Ishikawa (cell line): ENCODE measurements at regions not wholly inside any gene's neighbourhood (a gene's known extent, or its start where the extent isn't known, plus 50 kb on each side); places are given as distances from the start of the nearest gene placed in this dataset.

Experiments
- CEBPB ChIP-seq: IDR thresholded peaks from 2 replicates; pipeline ENCODE4 v1.6.1; 2012
- CREB1 ChIP-seq: IDR thresholded peaks from 2 replicates; pipeline ENCODE4 v1.6.1; 2012; ENCODE audit warnings: low read depth
- EGR1 ChIP-seq: IDR thresholded peaks from 2 replicates; pipeline ENCODE4 v1.6.1; 2012
- EP300 ChIP-seq: IDR thresholded peaks from 2 replicates; pipeline ENCODE4 v1.6.1; 2012; ENCODE audit warnings: borderline replicate concordance
- FOXM1 ChIP-seq: IDR thresholded peaks from 2 replicates; pipeline ENCODE4 v1.6.1; 2012; ENCODE audit warnings: low read depth, borderline replicate concordance
- TAF1 ChIP-seq: IDR thresholded peaks from 2 replicates; pipeline ENCODE4 v1.6.1; 2012; ENCODE audit warnings: low read depth, mild to moderate bottlenecking
- TCF12 ChIP-seq: IDR thresholded peaks from 2 replicates; pipeline ENCODE4 v1.6.1; 2012; ENCODE audit warnings: low read depth
- TEAD4 ChIP-seq: IDR thresholded peaks from 2 replicates; pipeline ENCODE4 v1.6.1; 2012
- YY1 ChIP-seq: IDR thresholded peaks from 2 replicates; pipeline ENCODE4 v1.6.1; 2012; ENCODE audit warnings: low read depth
- ZBTB7A ChIP-seq: IDR thresholded peaks from 2 replicates; pipeline ENCODE4 v1.6.1; 2012; ENCODE audit warnings: low read depth
- TF ChIP-seq, protein P1 (sequence below): IDR thresholded peaks from 2 replicates; pipeline ENCODE4 v1.6.1; 2012; ENCODE audit warnings: low read depth, mild to moderate bottlenecking
- TF ChIP-seq, protein P2 (sequence below): IDR thresholded peaks from 2 replicates; pipeline ENCODE4 v1.6.1; 2012
- TF ChIP-seq, protein P3 (sequence below): IDR thresholded peaks from 2 replicates; pipeline ENCODE4 v1.6.1; 2012

DNA sequence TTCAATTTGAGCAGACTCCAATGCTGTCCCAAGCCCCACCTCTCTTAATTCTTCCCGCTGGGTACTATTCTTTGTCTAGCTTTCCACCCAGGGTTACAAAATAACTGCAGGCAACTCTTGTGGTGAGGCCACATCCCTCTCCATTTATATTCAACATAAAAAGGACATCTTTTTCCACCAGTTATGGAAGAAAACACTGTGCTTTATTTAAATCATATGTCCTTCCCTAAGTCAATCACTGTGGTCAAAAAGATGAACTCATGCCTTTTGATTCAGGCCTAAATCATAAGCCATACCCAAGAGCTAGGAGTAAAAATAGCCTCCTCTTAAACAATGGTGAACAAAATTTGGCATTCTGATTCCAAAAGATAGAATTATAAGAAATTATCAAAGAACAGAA, 386.0 kb downstream of the SEMA3D start:
- TF ChIP-seq, protein P1, sequence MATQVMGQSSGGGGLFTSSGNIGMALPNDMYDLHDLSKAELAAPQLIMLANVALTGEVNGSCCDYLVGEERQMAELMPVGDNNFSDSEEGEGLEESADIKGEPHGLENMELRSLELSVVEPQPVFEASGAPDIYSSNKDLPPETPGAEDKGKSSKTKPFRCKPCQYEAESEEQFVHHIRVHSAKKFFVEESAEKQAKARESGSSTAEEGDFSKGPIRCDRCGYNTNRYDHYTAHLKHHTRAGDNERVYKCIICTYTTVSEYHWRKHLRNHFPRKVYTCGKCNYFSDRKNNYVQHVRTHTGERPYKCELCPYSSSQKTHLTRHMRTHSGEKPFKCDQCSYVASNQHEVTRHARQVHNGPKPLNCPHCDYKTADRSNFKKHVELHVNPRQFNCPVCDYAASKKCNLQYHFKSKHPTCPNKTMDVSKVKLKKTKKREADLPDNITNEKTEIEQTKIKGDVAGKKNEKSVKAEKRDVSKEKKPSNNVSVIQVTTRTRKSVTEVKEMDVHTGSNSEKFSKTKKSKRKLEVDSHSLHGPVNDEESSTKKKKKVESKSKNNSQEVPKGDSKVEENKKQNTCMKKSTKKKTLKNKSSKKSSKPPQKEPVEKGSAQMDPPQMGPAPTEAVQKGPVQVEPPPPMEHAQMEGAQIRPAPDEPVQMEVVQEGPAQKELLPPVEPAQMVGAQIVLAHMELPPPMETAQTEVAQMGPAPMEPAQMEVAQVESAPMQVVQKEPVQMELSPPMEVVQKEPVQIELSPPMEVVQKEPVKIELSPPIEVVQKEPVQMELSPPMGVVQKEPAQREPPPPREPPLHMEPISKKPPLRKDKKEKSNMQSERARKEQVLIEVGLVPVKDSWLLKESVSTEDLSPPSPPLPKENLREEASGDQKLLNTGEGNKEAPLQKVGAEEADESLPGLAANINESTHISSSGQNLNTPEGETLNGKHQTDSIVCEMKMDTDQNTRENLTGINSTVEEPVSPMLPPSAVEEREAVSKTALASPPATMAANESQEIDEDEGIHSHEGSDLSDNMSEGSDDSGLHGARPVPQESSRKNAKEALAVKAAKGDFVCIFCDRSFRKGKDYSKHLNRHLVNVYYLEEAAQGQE, result no peak
- TF ChIP-seq TAF1 (no peak), EGR1 (no peak), FOXM1 (no peak), YY1 (no peak), ZBTB7A (no peak)
- TF ChIP-seq, protein P2, sequence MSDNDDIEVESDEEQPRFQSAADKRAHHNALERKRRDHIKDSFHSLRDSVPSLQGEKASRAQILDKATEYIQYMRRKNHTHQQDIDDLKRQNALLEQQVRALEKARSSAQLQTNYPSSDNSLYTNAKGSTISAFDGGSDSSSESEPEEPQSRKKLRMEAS, result no peak

DNA sequence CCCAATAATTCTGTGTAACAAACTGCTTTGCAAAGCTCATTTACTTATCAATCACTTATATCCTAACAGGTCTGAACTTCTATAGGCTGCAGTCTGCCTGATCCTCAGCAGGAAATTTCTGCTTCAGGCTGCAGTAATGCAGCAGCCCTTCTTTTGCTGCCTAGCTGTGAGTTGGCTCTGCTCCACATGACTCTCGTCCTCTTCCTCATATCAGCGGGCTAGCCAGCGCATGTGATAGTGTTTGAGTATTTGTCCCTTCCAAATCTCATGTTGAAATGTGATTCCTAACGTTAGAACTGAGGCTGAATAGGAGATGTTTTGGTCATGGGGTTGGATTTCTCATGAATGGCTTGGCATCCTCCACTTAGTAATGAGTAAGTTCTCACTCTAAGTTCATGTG, 387.8 kb downstream of the SEMA3D start:
- TF ChIP-seq CEBPB (no peak), TAF1 (no peak), TCF12 (no peak), ZBTB7A (no peak), CREB1 (no peak), TEAD4 (no peak), EP300 (no peak)
- TF ChIP-seq, protein P2, result no peak
- TF ChIP-seq, protein P3, sequence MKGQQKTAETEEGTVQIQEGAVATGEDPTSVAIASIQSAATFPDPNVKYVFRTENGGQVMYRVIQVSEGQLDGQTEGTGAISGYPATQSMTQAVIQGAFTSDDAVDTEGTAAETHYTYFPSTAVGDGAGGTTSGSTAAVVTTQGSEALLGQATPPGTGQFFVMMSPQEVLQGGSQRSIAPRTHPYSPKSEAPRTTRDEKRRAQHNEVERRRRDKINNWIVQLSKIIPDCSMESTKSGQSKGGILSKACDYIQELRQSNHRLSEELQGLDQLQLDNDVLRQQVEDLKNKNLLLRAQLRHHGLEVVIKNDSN, result no peak

DNA sequence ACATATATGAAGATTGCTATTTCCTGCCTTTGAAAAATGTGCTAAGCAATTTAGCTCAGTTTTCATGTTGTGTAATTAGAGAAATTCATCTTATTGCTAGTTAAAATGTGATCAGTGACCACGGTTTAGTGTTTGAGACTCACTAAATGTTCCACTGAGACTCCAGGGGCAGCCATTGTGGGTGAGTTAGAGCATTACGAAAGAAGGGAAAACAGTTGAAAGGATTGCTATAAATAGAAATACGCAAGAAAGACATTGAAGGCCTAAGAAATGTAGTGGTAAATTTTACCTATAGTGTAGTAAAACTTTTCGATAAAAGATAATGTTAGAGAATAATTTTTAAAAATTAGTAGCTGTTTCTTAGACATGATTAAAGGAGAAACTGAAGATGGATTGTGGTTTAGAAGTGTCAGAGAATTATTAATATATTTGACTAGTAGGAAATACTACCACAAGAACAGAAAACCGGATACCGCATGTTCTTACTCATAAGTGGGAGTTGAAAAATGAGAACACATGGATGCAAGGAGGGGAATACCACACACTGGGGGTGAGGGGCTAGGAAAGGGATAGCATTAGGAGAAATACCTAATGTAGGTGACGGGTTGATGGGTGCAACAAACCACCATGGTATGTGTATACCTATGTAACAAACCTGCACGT, 394.5 kb downstream of the SEMA3D start:
- TF ChIP-seq, protein P3, result no peak
- TF ChIP-seq, protein P2, result no peak
- TF ChIP-seq TAF1, result no peak
- TF ChIP-seq EP300, result no peak

DNA sequence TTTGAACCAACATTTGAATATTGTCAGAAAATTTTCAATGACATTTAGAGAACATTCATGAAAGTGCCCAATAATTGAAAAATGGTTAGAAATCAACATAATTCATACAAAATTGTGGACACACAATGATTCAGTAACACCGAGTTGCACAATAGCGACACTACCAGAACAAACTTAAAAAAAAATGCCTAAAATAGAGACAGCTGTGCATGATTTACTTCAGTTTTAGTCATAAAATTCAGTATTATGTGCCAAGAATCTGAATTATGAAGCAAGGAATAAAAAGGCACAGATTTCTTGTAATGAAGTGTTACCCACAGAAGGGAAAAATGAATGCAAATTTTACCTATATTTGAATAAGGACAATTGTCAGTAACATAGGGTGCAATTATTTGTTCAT, 396.0 kb downstream of the SEMA3D start:
- TF ChIP-seq CEBPB (peak; percentile 41; the same call in 1 of the 2 replicates), TAF1 (no peak)

DNA sequence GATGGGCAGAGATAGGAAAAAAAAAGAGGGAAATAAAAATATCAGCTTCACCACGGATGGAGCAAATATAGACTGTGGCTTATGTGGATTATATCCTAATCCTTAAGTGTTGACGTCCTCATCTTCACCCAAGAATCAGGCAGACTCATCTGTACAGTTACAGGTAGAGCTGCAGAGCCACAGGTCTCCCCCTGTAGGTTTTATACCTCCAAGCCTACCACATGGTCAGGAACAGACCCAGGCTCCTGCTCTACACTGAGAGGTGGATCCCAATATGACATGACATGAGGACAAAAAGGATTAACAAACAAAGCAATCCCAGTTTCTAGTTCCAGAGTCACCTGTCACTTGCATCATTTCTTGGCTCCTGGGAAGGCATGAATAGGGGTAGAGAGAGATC, 400.8 kb downstream of the SEMA3D start:
- TF ChIP-seq CREB1 (no peak), EP300 (no peak), EGR1 (no peak), TAF1 (no peak)
- TF ChIP-seq, protein P3, result no peak
- TF ChIP-seq, protein P2, result no peak

DNA sequence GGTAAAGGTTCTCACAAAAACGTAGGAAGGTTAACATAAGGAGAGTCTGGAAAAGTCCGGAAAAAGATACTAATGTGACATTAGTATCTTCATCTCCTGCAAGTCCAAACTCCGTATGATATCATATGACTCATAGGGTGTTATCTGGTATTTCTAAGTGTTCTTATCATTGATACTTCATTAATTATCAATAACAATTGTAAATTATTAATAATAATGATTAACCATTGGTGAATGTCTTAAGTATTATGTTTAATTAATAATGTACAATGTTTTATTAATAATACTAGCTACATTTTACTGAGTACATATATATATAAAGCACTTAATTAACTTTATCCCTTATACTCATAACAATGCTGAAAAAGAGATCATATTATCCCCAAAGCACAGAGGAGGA, 402.4 kb downstream of the SEMA3D start:
- TF ChIP-seq, protein P1, result no peak
- no peak for TF ChIP-seq EP300
- no peak for TF ChIP-seq CREB1
- TF ChIP-seq CEBPB, result no peak

DNA sequence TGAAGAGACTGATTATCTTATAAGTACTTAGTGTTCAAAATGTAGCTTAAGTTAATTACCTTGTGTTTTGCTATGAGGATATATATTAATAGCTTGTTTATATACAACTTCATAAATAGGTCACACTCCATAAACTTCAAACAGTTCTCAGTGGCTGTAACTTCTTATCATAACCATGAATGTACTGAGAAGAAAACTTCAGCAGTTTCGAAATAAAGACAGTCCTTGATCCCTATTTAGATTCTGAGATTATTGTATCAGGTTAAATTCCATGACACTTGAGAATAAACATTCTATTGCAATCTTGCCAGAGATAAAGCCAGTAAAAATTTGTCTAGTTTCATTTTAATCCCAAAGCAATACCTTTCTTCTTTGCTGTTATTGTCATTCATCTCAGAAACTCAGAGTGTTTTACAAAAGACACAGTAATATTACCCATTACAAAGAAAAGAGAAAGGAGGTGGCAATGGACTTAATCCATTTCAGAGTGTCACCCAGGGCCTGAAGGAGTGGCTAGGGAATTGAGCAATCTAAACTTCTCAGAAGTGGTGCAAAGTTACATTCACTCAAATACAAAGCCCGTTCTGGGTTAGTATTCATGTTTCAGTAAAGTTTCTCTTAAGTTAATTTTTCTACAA, 403.6 kb downstream of the SEMA3D start:
- peak; percentile 73 for TF ChIP-seq CEBPB
- TF ChIP-seq, protein P2, result no peak
